HL-60 (cell line): ENCODE measurements at regions not wholly inside any gene's neighbourhood (a gene's known extent, or its start where the extent isn't known, plus 50 kb on each side); places are given as distances from the start of the nearest gene placed in this dataset.

ENCODE experiments used
- SPI1 ChIP-seq: IDR thresholded peaks from 2 replicates; pipeline ENCODE4 v1.6.1; 2012; ENCODE audit warnings: low read depth, mild to moderate bottlenecking, borderline replicate concordance
- TF ChIP-seq, protein P1 (sequence below): IDR thresholded peaks from 2 replicates; pipeline ENCODE4 v1.6.1; 2012; ENCODE audit warnings: low read depth; ENCODE audit not compliant: insufficient replicate concordance
- TF ChIP-seq, protein P2 (sequence below): IDR thresholded peaks from one replicate; pipeline ENCODE4 v1.5.1; 2011; ENCODE audit warnings: low read length, control low read depth, inconsistent platforms; ENCODE audit not compliant: insufficient read depth

DNA sequence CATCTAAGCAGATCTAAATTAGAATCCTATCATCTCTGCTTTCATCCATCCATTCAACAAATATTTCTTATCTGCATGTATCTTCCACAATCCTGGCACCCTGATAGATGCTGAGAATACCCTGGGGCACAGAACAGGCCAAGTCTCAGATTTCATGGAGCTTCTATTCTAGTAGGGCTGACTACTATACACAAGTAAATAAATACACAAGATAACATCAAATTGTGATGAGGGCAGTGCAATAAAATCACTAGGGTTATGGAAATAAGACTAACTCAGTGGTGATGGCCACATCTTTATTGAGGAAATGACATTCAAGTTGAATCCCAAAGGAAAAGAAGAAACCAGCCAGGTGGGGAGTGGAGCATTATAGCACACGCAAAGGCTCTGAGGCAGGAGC lies 138.4 kb upstream of the GLRA1 start:
- TF ChIP-seq, protein P1, sequence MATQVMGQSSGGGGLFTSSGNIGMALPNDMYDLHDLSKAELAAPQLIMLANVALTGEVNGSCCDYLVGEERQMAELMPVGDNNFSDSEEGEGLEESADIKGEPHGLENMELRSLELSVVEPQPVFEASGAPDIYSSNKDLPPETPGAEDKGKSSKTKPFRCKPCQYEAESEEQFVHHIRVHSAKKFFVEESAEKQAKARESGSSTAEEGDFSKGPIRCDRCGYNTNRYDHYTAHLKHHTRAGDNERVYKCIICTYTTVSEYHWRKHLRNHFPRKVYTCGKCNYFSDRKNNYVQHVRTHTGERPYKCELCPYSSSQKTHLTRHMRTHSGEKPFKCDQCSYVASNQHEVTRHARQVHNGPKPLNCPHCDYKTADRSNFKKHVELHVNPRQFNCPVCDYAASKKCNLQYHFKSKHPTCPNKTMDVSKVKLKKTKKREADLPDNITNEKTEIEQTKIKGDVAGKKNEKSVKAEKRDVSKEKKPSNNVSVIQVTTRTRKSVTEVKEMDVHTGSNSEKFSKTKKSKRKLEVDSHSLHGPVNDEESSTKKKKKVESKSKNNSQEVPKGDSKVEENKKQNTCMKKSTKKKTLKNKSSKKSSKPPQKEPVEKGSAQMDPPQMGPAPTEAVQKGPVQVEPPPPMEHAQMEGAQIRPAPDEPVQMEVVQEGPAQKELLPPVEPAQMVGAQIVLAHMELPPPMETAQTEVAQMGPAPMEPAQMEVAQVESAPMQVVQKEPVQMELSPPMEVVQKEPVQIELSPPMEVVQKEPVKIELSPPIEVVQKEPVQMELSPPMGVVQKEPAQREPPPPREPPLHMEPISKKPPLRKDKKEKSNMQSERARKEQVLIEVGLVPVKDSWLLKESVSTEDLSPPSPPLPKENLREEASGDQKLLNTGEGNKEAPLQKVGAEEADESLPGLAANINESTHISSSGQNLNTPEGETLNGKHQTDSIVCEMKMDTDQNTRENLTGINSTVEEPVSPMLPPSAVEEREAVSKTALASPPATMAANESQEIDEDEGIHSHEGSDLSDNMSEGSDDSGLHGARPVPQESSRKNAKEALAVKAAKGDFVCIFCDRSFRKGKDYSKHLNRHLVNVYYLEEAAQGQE, result no peak
- no peak for TF ChIP-seq SPI1
- TF ChIP-seq, protein P2, sequence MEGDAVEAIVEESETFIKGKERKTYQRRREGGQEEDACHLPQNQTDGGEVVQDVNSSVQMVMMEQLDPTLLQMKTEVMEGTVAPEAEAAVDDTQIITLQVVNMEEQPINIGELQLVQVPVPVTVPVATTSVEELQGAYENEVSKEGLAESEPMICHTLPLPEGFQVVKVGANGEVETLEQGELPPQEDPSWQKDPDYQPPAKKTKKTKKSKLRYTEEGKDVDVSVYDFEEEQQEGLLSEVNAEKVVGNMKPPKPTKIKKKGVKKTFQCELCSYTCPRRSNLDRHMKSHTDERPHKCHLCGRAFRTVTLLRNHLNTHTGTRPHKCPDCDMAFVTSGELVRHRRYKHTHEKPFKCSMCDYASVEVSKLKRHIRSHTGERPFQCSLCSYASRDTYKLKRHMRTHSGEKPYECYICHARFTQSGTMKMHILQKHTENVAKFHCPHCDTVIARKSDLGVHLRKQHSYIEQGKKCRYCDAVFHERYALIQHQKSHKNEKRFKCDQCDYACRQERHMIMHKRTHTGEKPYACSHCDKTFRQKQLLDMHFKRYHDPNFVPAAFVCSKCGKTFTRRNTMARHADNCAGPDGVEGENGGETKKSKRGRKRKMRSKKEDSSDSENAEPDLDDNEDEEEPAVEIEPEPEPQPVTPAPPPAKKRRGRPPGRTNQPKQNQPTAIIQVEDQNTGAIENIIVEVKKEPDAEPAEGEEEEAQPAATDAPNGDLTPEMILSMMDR, result no peak
